ENCODE measurements at regions not wholly inside any gene's neighbourhood (a gene's known extent, or its start where the extent isn't known, plus 50 kb on each side); places are given as distances from the start of the nearest gene placed in this dataset.
"Not testable (repeated sequence)": the region's sequence is repeated elsewhere in the genome, so short reads cannot be mapped to it uniquely, and the experiment has no call there.

DNA sequence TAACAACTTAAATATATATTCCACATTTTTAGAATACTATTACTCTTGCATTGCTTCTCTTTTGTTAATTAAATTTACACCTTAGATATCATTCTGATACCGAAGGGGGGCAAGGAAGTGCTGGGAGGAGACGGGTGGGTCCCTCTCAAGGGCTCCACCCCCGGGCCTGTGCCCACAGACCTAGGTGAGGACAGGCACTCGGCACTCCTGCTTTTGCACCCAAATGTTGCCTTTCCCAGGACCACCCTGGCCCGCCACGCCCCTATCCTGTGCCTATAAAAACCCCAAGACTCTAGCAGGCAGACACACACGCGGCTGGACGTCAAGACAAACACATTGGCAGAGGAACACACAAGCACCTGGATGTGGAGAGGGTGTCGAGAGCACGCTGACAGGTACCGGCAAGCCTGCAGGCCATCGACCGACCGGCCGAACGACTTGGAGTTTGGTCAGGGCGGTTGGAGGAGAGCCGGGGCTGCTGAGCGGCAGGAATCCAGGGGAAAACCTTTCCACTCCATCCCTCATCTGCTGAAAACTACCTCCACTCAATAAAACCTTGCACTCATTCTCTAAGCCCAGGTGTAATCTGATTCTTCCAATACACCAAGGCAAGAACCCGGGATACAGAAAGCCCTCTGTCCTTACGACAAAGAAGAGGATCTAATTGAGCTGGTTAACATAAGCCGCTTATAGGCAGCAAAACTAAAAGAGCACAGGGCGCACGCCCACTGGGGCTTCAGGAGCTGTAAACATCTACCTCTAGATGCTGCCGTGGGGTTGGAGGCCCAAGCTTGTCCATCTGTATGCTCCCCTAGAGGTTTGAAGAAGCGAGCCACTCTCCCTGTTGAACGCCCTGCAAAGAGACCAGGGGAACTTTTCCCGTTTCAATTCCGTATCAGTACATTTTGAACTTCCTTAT is 197.4 kb upstream of the PRSS16 start:
- no peak for DNase-seq (ENCODE audit: low spot score)
- no peak for ATAC-seq (ENCODE audit: low FRiP score)
- TF ChIP-seq CTCF (IDR thresholded peaks at IDR 0.05) = no peak

DNA sequence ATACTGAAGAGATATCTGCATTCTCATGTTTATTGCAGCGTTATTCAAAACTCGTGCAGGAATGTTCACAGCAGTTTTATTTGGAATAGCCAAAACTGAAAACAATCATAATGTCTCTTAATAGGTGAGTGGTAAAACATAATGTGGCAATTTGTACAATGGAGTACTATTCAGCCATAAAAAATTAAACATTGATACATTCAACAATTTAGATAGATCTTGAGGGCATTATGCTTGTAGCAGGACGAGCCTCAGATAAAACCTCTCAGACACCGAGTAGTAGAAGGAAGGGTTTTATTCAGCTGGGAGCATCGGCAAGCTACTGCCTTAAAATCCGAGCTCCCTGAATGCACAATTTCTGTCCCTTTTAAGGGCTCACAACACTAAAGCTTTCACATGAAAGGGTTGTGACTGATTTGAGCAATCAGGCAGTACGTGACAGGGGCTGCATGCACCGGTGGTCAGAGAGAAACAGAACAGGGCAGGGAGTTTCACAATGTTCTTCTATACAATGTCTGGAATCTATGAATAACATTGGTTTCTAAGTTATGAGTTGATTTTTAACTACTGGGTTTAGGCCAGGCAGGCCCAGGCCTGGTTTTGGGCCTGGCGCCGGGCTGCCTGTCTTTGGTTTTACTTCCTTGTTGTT is 195.3 kb upstream of the PRSS16 start:
- not testable (repeated sequence) for DNase-seq (ENCODE audit: low spot score); ATAC-seq (ENCODE audit: low FRiP score)

GRCh38 chr6:27052731-27053082 is 194.8 kb upstream of the PRSS16 start:
- no peak for ATAC-seq (ENCODE audit: low FRiP score)
- no peak for DNase-seq (ENCODE audit: low spot score)
- TF ChIP-seq CTCF (IDR thresholded peaks at IDR 0.05) = no peak

- TF ChIP-seq CTCF (IDR thresholded peaks at IDR 0.05) = no peak
- no peak for ATAC-seq (ENCODE audit: low FRiP score)
Measured at GRCh38 chr6:27053738-27054137, 193.8 kb upstream of the PRSS16 start.

GRCh38 chr6:27056615-27057014 is 190.9 kb upstream of the PRSS16 start:
- TF ChIP-seq CTCF (IDR thresholded peaks at IDR 0.05) = no peak
- DNase-seq (ENCODE audit: low spot score) (no peak), ATAC-seq (ENCODE audit: low FRiP score) (no peak)

More at GRCh38 chr6:27053738-27054137, 193.8 kb upstream of the PRSS16 start:
- no peak for DNase-seq (ENCODE audit: low spot score)

- ATAC-seq (ENCODE audit: low FRiP score) = no peak
- no peak for TF ChIP-seq CTCF (IDR thresholded peaks at IDR 0.05)
- no peak for DNase-seq (ENCODE audit: low spot score)
Measured at GRCh38 chr6:27059621-27060425, 187.7 kb upstream of the PRSS16 start.
